CD1c-positive myeloid dendritic cell (primary cell): ENCODE measurements at regions not wholly inside any gene's neighbourhood (a gene's known extent, or its start where the extent isn't known, plus 50 kb on each side); places are given as distances from the start of the nearest gene placed in this dataset.

Experiments
- DNase-seq: peaks from one replicate; pipeline ENCODE4 v3.0.0-alpha.2; 2016; ENCODE audit errors: extremely low spot score

DNA sequence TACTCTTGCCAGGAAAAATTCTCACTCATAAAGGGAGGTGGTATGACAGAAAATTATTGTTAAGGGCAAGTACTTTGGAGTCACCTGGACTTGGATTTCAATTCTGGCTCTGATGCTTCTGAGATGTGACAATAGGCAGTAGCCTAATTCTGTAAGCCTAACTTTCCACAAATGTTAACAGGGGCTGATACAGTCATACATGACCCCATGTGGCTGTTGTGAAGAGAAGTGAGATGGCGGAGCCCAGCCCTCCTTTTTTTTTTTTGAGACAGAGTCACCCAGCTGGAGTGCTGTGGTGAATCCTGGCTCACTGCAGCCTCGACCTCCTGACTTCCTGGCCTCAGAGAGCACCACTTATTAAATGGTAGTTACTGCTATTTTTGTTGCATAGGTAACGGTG lies 54.4 kb upstream of the IRF2 start:
- DNase-seq = no peak

DNA sequence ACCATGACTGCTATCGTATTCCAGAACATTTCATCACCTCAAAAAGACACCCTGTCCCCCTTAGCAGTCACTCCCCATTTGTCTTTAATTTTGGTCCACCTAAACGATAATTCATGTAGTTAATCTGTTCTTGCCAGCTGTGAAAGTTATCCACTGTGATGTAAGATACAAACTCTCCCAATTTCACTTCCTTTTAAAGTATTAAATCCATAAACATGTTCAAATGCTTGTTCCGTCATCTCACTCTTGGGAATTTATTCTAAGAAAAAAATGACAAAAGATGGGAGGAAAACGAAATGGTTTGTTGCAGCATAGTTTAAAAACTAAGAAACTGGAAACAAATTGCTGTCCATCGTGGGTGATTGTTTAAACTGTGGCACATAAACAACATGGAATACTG lies 53.7 kb upstream of the IRF2 start:
- DNase-seq = peak; percentile 33

DNA sequence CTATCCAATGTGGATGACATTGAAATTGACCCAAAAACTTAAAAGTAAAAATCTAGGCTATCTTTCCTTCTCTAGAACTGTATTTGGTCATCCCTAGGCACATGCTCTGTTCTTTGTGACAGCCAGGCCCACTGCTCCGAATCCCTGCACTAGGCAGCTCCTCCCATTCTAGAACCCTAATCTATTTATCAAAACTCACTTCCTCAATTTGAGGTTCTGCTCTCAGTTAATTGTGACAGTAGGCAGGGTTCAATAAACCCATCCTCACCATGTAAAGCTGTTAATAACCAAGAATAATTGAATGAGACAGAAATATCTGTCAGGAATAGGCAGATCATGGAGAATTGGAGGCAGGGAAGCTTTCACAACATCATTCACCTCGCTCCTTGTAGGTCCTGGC lies 51.9 kb upstream of the IRF2 start:
- DNase-seq = no peak
